22Rv1 (cell line): ENCODE measurements at regions not wholly inside any gene's neighbourhood (a gene's known extent, or its start where the extent isn't known, plus 50 kb on each side); places are given as distances from the start of the nearest gene placed in this dataset.

Experiments used
- ZFX ChIP-seq: fragments of 450-650 bp; IDR thresholded peaks from 2 replicates; pipeline ENCODE4 v1.6.1; 2017; ENCODE audit warnings: antibody characterized with exemption, borderline replicate concordance
- TF ChIP-seq, protein P1 (sequence below): fragments of 450-650 bp; IDR thresholded peaks from 2 replicates; pipeline ENCODE4 v1.5.1; 2017; ENCODE audit warnings: mild to moderate bottlenecking

DNA sequence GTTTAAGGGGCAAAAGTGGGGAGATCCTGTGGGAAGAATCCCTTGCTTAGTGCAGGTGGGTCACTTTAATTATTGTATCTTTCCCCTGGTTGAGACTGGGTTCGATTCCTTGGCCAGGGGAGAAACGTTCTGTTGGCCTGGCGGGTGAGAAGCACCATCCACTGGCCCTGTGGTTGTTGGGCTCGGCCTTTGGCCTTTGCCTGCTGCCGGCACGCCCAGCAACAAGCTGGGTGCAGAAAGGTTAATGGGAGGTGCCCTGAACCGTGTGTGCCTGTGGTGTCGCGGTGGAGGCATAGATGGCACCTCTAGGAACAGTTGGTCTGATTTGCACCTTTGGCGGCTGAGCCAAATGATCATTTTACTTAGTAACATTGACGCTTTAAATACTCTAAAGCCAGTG lies 363.6 kb upstream of the CNTNAP2 start:
- TF ChIP-seq, protein P1, sequence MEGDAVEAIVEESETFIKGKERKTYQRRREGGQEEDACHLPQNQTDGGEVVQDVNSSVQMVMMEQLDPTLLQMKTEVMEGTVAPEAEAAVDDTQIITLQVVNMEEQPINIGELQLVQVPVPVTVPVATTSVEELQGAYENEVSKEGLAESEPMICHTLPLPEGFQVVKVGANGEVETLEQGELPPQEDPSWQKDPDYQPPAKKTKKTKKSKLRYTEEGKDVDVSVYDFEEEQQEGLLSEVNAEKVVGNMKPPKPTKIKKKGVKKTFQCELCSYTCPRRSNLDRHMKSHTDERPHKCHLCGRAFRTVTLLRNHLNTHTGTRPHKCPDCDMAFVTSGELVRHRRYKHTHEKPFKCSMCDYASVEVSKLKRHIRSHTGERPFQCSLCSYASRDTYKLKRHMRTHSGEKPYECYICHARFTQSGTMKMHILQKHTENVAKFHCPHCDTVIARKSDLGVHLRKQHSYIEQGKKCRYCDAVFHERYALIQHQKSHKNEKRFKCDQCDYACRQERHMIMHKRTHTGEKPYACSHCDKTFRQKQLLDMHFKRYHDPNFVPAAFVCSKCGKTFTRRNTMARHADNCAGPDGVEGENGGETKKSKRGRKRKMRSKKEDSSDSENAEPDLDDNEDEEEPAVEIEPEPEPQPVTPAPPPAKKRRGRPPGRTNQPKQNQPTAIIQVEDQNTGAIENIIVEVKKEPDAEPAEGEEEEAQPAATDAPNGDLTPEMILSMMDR, result no peak
- TF ChIP-seq ZFX, result no peak
